IPS-NIHi7 (cell line): ENCODE measurements at regions not wholly inside any gene's neighbourhood (a gene's known extent, or its start where the extent isn't known, plus 50 kb on each side); places are given as distances from the start of the nearest gene placed in this dataset.

Experiments
- DNase-seq: peaks from one replicate; pipeline ENCODE4 v3.0.0; 2012; ENCODE audit warnings: mixed read lengths; ENCODE audit errors: extremely low spot score

- DNase-seq: no peak
Observed at GRCh38 chr9:89722712-89723111, 117.9 kb downstream of the GADD45G start.

GRCh38 chr9:89723469-89724100 lies 118.8 kb downstream of the GADD45G start:
- no peak for DNase-seq

- no peak for DNase-seq
Observed at GRCh38 chr9:89724659-89725058, 119.8 kb downstream of the GADD45G start.

DNA sequence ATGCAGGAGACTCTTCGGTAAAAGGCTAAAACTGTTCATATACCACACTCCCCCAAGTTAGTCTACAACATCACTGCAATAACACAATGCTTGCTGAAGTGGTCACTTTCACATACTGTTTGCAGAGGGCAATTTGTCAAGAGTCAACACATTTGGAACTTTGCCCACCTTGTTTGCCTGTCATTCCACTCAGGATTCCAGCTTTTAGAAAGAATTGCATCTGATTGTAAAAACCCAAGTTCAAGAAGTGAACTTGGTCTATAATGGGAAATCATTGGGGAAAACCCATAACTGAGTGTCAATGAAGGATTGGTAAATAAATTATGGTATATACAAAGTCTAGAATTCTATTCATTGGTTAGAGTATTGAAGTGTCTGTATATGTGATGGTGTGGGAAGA lies 120.5 kb downstream of the GADD45G start:
- DNase-seq: no peak

- no peak for DNase-seq
Observed at GRCh38 chr9:89729954-89730530, 125.2 kb downstream of the GADD45G start.

DNA sequence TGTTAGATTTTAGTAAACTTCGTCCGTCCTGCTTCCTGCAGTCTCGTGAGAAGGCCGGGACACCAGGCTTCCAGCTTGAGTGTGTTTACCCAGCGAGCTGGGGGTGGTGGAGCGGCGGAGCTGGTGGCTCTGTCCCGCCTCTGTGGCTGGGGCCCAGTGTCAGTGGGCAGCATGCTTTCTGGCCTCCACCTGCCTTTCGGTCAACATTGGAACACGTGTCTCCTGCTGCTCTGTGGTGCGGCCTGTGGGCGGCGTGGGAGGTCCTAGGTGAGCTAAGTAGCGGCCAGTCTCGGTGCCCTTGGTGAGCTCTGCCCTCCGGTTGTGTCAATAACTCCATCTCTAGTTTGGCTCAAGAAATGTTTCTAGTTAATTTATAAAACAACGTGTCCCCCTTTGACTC lies 125.9 kb downstream of the GADD45G start:
- DNase-seq: no peak

GRCh38 chr9:89731262-89732182 lies 126.7 kb downstream of the GADD45G start:
- DNase-seq: no peak

DNA sequence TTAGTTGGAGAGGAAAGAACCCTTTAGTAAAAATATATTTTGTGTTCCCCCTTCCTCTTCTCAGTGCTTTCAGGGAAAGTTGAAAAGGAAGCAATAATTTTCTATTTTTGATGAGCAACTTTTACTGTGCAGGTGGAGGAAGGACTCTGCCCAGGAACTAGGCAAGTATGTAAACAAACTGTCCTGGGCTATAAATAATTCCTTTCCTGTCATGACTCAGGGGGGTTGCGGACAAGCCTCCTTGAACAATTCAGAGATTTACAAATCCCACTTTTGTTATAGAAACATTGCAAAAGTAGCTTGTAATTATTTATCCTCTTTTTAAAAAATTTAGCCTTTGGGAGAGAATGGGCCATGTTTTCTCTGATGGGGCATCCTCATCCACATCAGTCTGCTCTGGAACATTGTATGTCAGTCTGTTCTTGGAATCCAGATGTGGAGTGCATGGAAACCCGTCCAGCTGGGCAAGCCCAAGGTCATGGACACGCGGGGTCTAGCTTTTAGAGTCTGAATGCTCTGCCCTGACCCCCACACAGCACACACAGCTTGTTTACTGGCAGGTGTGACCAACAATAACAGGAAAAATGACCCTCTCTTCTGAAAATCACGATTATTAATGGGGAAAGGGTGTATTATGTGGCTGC lies 127.6 kb downstream of the GADD45G start:
- DNase-seq: no peak

- no peak for DNase-seq
Observed at GRCh38 chr9:89732939-89733324, 128.1 kb downstream of the GADD45G start.

DNA sequence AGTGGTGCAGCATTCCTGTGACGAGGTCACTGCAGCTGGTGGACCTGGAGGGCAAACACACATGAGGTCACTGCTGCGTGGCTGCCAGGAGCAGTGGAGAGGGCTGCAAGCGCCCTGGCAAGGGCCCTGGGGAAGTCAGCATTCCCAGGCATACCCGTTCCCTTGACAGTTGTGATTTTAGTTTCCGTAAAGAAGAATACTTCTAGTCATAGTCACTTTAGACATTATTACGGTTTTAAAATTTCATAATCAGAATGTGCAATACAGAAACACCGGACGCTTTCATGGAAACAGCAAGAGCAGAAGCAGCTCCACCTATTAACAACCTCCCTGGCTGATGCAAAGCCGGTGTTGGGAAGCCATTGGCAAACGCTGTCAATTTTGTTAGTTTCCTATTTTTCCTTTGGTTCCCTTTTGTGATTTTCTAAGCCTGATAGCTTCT lies 129.8 kb downstream of the GADD45G start:
- no peak for DNase-seq

DNA sequence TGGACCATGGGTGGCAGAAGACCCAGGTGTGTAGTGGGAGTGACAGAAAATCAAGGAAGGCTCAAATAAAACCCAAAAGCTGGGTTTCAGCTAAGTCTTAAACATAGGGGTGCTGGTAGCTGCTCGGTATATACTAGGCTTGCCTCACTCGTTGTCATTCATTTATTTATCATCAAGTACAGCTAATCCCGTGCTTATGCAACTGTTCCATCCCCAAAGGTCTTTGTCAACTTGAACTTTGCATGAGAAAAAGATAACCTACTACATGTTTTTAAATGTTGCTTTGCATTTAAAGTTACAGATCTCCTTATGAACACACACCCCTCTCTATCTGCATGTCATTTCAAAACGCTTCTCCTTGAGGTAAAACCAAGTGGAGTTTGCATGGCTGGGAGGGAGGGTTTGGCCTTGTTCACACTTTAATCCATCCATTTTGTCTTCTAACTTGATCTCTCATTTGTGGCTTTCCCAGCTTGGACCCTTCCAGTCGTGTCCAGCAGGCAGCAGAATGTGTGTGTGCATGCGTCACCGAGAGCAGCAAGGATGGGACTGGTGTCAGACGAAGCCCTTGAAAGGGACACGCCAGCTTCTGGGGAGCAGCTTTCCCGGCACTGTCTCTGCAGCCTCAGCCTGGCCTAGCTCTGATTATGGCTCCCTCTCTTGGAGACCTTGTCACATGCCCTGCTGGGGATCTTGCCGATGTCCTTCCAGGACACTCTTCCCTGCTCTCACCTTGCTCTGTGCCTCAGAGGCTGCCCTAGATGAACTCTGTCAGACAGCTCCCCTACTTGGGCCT lies 133.5 kb downstream of the GADD45G start:
- peak; percentile 50 for DNase-seq

DNA sequence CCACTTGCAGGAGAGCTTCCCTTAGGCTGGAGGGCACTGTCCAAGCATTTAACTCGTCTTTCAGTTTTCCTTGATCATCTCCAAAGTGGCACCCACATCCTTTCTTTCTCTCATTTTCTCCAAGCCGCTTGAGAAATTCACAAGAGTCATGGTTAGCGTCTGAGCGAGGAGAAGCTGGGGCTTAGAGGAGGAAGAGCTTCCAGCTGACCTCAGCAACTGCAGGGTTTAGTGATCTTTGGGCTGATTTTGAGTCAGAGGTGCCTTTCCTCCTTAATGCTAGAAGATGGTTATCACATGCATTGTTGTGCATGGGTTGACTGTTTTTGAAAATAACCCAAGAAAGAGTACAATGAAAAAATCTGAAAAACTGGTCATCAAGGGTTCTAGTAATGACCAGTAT lies 134.7 kb downstream of the GADD45G start:
- no peak for DNase-seq

DNA sequence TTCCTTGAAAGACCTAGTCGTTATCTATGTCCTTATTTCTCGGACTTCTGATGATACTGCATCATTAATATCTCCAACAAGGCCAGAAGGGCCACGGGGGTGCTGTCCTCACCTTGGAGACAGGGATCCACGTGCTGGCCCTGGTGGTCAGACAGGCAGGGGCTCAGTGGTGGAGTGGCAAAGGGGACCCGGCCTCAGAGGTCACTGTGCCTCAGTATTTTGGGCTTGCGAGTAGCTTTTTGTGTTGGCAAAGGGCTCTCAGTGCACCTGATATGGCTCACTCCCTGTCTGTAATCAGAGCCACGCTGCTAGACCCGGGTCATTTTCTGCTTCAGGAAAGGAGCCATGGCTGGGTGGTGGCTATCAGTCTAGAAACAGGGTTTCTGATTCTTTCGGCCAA lies 135.1 kb downstream of the GADD45G start:
- DNase-seq: no peak

- no peak for DNase-seq
Observed at GRCh38 chr9:89740722-89741121, 135.9 kb downstream of the GADD45G start.

DNA sequence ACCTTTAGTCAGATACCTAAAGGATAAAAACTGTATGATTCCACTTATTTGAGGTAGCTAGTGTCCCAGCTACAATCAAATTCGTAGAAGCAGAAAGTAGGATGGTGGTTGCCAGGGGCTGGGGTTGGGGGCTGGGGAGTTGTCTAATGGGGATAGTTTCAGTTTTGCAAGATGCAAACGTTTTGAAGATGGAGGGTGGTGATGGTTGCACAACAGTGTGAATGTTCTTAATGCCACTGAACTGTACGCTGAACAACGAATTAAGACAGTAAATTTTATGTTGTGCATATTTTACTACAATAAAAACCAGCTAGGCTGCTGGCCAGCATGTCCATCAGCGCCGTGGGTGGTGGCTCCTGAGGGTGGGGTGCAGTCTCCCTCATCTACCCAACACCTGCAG lies 137.8 kb downstream of the GADD45G start:
- no peak for DNase-seq

DNA sequence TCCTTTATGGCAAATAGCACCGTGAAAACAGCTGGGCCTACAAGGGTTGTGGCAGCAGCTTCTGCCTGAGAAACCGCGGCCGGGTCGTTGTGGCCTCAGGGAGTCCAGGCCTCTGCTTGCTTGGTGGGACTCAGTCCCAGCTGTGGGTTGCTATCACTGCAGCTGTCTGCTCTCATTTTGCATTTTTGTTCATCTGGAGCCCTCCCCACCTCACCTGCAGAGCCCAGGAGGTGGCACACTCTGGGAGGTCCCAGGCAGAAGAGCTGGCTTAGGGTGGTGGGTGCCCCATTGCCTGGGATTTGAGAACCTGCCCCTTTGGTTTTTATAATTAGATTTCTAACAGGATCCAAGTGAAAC lies 138.4 kb downstream of the GADD45G start:
- DNase-seq: no peak

DNA sequence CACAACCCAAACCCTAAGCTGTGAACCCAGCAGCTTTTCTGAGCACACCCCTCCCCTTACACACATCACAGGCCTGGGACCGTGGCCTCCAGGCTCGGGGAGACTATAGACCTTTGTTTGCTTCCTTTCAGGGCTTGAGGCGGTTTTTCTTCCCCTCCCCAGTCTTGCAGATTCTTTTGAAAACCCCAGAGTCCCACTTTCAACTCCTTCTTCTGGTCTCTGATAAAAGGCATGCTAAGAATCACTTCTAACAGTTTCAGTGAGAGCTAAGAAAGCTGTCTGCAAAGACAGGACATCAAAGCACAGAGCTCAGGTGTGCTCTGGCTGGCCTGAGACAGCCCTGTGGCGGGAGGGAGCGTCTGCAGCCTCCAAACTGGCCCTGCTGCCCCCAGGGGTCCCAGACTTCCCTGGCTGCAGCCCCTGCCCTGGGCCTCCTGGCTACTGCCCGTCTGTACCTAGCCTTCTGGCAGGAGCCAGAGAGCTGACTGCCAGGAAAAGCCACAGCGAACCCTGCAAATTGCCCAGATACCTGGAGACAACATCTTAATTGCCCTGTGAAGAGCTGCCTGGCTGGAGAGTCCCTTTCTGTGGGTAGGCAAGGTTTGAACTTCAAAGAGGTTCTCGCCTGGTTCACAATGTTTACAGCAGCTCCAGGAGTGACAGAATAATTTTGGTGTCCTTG lies 138.9 kb downstream of the GADD45G start:
- peak; percentile 72 for DNase-seq

GRCh38 chr9:89744255-89744648 lies 139.4 kb downstream of the GADD45G start:
- DNase-seq: no peak

GRCh38 chr9:89744730-89745129 lies 139.9 kb downstream of the GADD45G start:
- DNase-seq: no peak

- DNase-seq: no peak
Observed at GRCh38 chr9:89745601-89746376, 141.0 kb downstream of the GADD45G start.
